GM12891 (cell line): ENCODE measurements at regions not wholly inside any gene's neighbourhood (a gene's known extent, or its start where the extent isn't known, plus 50 kb on each side); places are given as distances from the start of the nearest gene placed in this dataset.

Experiments
- DNase-seq: peaks from one replicate; pipeline ENCODE4 v3.0.0; 2011; ENCODE audit warnings: low spot score; ENCODE audit not compliant: insufficient read length
- FAIRE-seq: peaks from 2 replicates; lab custom pipeline; 2011; peaks lifted over from hg19 to GRCh38; lab: Jason Lieb, UNC
- PAX5 ChIP-seq: IDR thresholded peaks from 2 replicates; pipeline ENCODE4 v1.6.1; 2011; ENCODE audit warnings: low read length, moderate library complexity, mild to moderate bottlenecking; ENCODE audit not compliant: insufficient read depth, severe bottlenecking
- POLR2A ChIP-seq: IDR thresholded peaks from 2 replicates; pipeline ENCODE4 v1.6.1; 2011; ENCODE audit warnings: low read depth, low read length, control low read depth
- POLR2AphosphoS5 ChIP-seq: IDR thresholded peaks from 2 replicates; pipeline ENCODE4 v1.6.1; 2011; ENCODE audit warnings: low read depth, low read length, control low read depth
- POU2F2 ChIP-seq: IDR thresholded peaks from 2 replicates; pipeline ENCODE4 v1.6.1; 2011; ENCODE audit warnings: low read depth, mild to moderate bottlenecking, control low read depth, low read length, moderate library complexity
- SPI1 ChIP-seq: IDR thresholded peaks from 2 replicates; pipeline ENCODE4 v1.6.1; 2011; ENCODE audit warnings: low read depth, low read length, control low read depth
- TAF1 ChIP-seq: IDR thresholded peaks from 2 replicates; pipeline ENCODE4 v1.6.1; 2011; ENCODE audit warnings: low read depth, low read length, control low read depth

DNA sequence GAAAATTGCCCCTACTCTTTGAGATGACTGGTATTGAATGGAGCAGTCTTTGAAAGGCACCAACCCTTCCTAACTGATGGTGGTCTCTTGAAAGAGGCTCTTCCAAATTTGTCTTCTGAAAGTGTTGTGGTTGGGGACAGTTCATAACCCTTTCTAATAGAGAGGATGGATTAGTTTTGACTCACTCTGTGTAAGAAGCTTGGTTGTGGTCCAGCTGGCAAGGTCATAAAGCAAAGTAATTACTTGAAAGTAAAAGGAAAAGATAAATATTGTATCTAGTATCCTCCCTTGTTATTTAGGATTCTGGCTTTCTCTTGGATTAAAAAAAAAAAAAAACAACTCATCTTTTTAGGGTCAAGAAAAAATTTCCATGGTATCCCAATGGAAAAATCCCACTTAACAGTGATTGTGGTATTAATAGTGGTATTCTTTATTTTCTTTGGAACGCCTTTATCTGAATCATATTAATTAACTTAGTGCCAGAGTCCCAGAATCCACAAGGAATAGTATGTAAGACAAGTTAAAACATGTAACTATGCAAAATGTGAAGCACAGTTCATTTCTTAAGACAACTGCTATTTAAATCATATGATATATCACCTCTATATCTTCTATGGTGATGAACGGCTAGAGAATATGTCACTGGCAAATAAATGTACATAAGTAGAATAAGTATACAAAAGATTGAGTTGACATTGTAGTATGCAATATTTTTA, 469.3 kb upstream of the CDIN1 start:
- DNase-seq = no peak
- TF ChIP-seq TAF1 (no peak), POU2F2 (no peak), POLR2A (no peak), POLR2AphosphoS5 (no peak), PAX5 (no peak), SPI1 (no peak)
- FAIRE-seq = no peak

DNA sequence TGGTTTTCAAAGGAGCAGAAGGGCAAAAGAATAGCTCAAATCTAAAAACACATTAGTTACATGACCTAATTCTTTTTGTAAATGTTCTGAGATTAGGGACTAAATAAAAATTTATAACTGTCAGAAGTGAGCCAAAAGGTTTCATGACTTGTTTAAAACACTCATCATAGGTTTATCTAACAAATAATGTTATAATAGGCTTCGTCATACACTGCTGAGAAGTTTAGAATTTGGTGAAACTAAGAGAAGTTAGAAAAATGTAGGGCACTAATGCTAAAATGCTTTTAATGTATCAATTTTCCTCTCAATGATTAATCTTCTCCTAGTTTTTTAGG, 468.8 kb upstream of the CDIN1 start:
- FAIRE-seq (no peak), DNase-seq (no peak)
- TF ChIP-seq POU2F2 (no peak), POLR2AphosphoS5 (no peak), SPI1 (no peak), PAX5 (no peak), TAF1 (no peak), POLR2A (no peak)

DNA sequence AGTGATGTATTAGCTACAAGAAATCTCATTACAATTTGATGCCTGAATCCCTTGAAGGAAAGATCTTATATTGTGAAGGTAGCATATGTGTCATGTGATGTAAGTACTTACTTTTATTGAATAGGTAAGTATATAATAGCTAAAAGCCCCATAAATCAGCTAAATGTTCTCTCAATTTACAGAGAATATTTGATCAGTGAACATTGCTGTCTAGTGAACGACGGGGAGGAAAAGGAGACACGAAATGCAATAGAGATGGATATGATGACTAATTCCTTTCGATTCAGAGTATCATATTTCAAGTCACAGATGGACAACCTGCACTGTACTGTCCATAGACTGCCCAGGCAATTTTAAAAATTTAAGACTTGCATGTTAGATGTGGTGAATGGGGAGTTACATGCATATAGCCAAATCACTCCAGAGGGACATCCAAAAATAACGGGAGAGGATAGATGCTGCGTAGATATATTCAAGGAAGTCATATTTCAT, 462.1 kb upstream of the CDIN1 start:
- FAIRE-seq = no peak
- TF ChIP-seq POU2F2 (no peak), POLR2A (no peak), POLR2AphosphoS5 (no peak), PAX5 (no peak), SPI1 (no peak), TAF1 (no peak)
- DNase-seq = no peak

DNA sequence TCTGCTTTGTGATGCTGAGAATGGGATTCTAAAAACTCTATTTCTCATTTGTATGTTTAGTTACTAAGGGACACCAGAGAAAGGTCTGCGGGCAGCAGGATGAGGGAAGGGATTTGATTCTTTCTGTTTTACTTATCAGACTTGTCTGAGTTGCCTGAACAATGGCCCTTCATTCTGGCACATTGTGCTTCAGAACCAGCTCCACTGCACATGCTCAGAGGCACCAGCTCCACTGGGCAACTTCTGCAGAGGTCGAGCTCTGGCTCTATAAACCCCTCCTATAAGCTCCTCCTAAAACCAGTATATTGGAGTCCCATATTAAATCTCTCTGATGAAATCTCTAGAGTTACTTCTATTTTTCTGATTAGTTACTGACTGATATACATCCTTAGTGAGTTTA, 453.2 kb upstream of the CDIN1 start:
- no peak for TF ChIP-seq POLR2A
- no peak for TF ChIP-seq SPI1
- TF ChIP-seq TAF1 = no peak
- TF ChIP-seq POU2F2 = no peak
- no peak for TF ChIP-seq POLR2AphosphoS5
- no peak for TF ChIP-seq PAX5

DNA sequence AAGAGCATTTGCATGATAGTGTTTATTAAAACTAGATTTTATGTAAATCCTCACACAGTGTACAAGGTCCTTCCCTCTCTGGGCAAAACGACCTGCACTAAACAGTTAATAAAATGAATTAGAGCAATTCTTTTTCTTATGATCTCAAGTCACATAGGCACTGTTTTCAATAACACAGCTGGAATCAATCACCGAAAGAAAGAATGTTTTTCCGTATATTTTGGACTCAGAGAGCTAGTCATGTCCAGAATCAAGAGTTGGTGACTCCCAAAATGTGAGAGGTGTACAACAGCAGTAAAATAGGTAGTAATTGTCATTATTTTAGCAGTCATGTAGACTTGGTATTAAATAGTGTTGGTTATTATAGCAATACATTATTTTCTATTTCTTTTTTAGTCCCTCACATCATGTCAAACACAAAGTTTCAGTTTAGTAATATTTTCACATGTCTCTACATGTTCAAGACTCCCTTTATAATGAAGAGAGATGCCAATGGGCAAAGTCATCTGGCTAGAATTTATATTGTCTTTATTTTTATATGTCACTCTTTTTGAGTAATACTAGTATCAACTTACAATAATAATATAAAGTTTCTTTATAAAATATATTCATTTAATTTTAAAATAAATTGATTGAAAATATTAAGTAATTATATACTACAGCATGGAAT, 448.6 kb upstream of the CDIN1 start:
- DNase-seq (no peak), FAIRE-seq (no peak)
- TF ChIP-seq SPI1 = no peak
- TF ChIP-seq POLR2AphosphoS5 = no peak
- TF ChIP-seq POU2F2 = no peak
- no peak for TF ChIP-seq PAX5
- TF ChIP-seq POLR2A = no peak
- TF ChIP-seq TAF1 = no peak

More for the DNA sequence above, 453.2 kb upstream of the CDIN1 start:
- DNase-seq (no peak), FAIRE-seq (no peak)

DNA sequence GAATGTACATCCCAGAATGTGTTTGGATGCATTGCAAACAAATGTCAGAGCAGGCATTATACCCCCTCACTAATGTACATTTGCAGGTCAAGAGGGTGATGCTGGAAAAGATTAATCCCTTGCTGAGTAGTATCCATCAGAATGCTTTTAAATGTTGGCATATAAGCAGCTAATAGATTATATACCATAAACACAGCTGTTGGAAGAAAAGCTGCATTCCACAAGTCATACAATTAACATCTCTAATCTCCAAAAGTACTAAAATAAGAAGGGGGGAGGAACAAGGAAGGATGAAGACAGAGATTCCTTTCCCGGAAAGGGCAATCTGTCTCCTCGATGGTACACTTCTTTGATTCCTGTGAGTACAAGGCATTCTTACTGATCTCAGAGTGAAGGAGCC, 445.7 kb upstream of the CDIN1 start:
- FAIRE-seq = no peak
- TF ChIP-seq TAF1 (no peak), POLR2A (no peak), PAX5 (no peak), SPI1 (no peak), POU2F2 (no peak), POLR2AphosphoS5 (no peak)
- DNase-seq = no peak

DNA sequence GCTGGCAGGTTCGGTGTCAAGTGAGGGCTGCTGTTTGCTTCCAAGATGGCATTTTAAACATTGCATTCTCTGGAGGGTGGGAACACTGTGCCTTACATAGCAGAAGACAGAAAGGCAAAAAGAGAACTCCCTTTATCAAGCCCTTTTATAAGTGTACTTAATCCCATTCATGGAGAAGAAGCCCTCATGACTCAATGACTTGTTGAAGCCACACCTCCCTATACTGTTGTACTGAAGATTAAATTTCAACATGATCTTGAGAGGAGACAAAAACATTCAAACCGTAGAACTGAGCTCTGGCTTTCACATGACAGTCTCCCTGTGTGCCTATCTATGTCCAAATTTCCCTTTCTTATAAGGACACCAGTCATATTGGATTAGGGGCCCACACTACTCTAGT, 443.4 kb upstream of the CDIN1 start:
- FAIRE-seq = no peak
- TF ChIP-seq POLR2AphosphoS5 (no peak), PAX5 (no peak), TAF1 (no peak), SPI1 (no peak), POU2F2 (no peak), POLR2A (no peak)
- DNase-seq = no peak

DNA sequence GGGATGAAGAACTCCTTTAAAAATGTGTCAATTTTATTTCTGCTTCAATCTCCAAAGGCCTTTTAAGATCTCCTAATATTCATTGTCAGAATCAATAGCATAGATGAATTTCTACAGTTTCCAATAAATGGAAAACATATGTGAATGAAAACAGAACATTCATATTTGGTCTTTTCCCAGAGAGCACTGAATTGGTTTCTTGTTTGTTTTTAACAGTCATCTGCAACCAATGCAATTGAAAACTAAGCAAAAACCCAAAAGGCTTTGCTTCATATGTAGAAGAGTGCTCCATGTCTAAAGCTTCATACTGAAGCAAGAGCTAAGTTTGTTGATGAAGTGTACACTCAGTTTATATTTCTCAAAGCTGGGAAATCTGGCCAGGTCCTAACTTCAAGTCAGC, 426.5 kb upstream of the CDIN1 start:
- DNase-seq (no peak), FAIRE-seq (no peak)
- TF ChIP-seq SPI1 (no peak), PAX5 (no peak), TAF1 (no peak), POLR2AphosphoS5 (no peak), POLR2A (no peak)

DNA sequence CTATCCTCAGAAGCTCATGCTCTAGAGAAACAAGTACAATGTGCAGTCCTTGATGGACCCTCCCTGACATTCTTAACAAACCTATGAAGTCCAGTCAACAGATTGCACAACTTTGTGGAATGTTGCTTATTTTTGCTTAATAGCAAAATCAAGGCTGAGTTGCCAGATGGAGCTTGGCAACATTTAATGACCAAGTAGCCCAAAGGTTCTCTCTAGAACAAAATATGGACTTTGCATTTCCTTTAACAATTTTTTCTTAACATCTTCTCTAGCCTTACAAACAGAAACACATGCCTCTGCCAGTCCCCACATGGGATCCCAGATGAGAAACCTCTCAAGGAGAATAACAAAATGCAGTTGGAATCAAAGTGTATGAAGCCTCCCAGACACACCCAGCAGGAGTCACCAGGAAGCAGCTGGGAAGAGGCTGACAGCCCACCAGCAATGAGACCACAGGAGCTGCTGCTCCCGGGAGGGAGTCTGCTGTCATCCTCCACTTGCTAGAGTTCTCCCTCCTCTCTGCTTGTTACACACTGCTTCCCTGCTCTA, 422.5 kb upstream of the CDIN1 start:
- TF ChIP-seq PAX5 (no peak), POLR2AphosphoS5 (no peak), POLR2A (no peak), POU2F2 (no peak)
- FAIRE-seq (no peak), DNase-seq (no peak)

DNA sequence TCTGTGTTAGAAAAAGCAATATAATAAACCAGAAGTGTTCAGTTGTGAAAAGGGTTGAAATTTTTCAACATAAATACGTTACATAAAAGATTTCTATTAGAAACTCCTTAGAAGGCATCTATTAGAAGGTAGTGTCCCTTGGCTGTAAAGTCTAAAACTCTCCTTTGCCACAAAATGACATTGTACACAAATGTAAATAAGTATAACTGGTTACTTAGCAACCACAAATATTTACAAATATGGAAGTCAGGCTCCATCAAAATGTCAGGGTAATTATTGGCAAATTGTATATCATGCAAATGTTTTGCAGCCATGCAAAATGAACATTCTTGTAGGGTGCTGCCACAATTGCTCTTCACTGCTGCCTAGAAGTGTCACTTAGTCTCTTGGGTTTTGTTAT, 419.1 kb upstream of the CDIN1 start:
- FAIRE-seq = no peak
- TF ChIP-seq PAX5 (no peak), POU2F2 (no peak), POLR2A (no peak), TAF1 (no peak), SPI1 (no peak), POLR2AphosphoS5 (no peak)

More for the DNA sequence above, 419.1 kb upstream of the CDIN1 start:
- no peak for DNase-seq
